GM19238 (cell line): ENCODE measurements at regions not wholly inside any gene's neighbourhood (a gene's known extent, or its start where the extent isn't known, plus 50 kb on each side); places are given as distances from the start of the nearest gene placed in this dataset.

Experiments
- DNase-seq: peaks from one replicate; pipeline ENCODE4 v3.0.0; 2011; ENCODE audit warnings: low spot score; ENCODE audit not compliant: insufficient read length

GRCh38 chr3:106380232-106380631 is 511.4 kb upstream of the CBLB start:
- DNase-seq, result no peak

- DNase-seq, result no peak
Observed at GRCh38 chr3:106381286-106381938, 512.6 kb upstream of the CBLB start.

GRCh38 chr3:106381939-106382335 is 513.1 kb upstream of the CBLB start:
- DNase-seq, result no peak

GRCh38 chr3:106386050-106386449 is 517.2 kb upstream of the CBLB start:
- no peak for DNase-seq

GRCh38 chr3:106392915-106393314 is 524.1 kb upstream of the CBLB start:
- no peak for DNase-seq

GRCh38 chr3:106397006-106397405 is 528.2 kb upstream of the CBLB start:
- DNase-seq, result no peak

GRCh38 chr3:106398891-106399600 is 530.2 kb upstream of the CBLB start:
- no peak for DNase-seq

- DNase-seq, result no peak
Observed at GRCh38 chr3:106399761-106400160, 530.9 kb upstream of the CBLB start.

- no peak for DNase-seq
Observed at GRCh38 chr3:106401666-106402490, 533.1 kb upstream of the CBLB start.

- no peak for DNase-seq
Observed at GRCh38 chr3:106403371-106404145, 534.7 kb upstream of the CBLB start.

GRCh38 chr3:106413683-106414082 is 544.9 kb upstream of the CBLB start:
- no peak for DNase-seq

- DNase-seq, result no peak
Observed at GRCh38 chr3:106420628-106421027, 551.8 kb upstream of the CBLB start.

- no peak for DNase-seq
Observed at GRCh38 chr3:106421426-106421825, 552.6 kb upstream of the CBLB start.

GRCh38 chr3:106421909-106422308 is 553.1 kb upstream of the CBLB start:
- no peak for DNase-seq

- DNase-seq, result no peak
Observed at GRCh38 chr3:106423321-106424225, 554.8 kb upstream of the CBLB start.

GRCh38 chr3:106425026-106425425 is 556.2 kb upstream of the CBLB start:
- no peak for DNase-seq

GRCh38 chr3:106425916-106426315 is 557.1 kb upstream of the CBLB start:
- no peak for DNase-seq

GRCh38 chr3:106428565-106428994 is 559.8 kb upstream of the CBLB start:
- DNase-seq, result no peak

- no peak for DNase-seq
Observed at GRCh38 chr3:106431721-106432120, 562.9 kb upstream of the CBLB start.

GRCh38 chr3:106435899-106436453 is 567.2 kb upstream of the CBLB start:
- DNase-seq, result no peak
